ENCODE measurements at regions not wholly inside any gene's neighbourhood (a gene's known extent, or its start where the extent isn't known, plus 50 kb on each side); places are given as distances from the start of the nearest gene placed in this dataset.

- no peak for DNase-seq (ENCODE audit: low read depth, low spot score)
These were observed 52.7 kb upstream of the ALK start for GRCh38 chr2:29974086-29974485.

- DNase-seq (ENCODE audit: low read depth, low spot score): no peak
These were observed 55.9 kb upstream of the ALK start for GRCh38 chr2:29977284-29977683.

- DNase-seq (ENCODE audit: low read depth, low spot score): no peak
These were observed 60.0 kb upstream of the ALK start for GRCh38 chr2:29981402-29981801.

- no peak for DNase-seq (ENCODE audit: low read depth, low spot score)
These were observed 61.9 kb upstream of the ALK start for GRCh38 chr2:29983308-29983707.

- DNase-seq (ENCODE audit: low read depth, low spot score): no peak
These were observed 65.8 kb upstream of the ALK start for GRCh38 chr2:29987146-29987545.

- DNase-seq (ENCODE audit: low read depth, low spot score): no peak
These were observed 68.7 kb upstream of the ALK start for GRCh38 chr2:29990129-29990528.

DNA sequence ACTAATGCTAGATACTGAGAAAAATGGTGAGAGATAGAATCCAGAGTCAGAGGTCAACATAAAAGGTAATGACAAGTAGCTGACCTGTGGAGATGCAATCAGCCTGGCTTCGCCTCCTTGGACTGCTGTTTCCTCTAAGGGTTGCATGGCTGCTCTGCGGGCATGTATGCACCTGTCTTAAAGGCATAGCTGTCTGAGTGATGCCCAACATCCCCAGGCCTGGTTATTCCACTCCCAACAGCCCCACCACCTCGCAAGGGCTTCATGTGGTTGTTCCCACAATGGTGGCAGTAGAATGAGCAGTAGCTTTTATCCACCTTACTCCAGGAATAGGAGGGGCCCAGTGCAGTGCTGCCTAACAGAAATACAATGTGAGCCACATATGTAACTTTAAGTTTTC, 69.7 kb upstream of the ALK start:
- DNase-seq (ENCODE audit: low read depth, low spot score): no peak

- no peak for DNase-seq (ENCODE audit: low read depth, low spot score)
These were observed 73.9 kb upstream of the ALK start for GRCh38 chr2:29995241-29995640.

DNA sequence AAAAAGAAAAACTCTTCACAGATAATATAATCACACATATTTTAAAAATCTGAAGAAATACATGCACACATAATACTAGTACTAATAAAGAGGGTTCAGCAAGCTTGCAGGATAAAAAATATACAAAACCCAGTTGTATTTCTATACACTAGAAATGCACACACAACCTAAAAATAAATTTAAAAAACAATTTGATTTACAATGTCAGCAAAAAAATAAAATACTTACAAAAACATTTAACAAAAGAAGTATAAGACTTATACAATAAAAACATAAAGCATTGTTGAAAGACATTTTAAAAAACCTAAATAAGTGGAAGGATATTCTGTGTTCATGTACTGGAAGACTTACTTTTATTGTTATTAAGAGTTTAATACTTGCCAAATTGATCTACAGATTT, 81.7 kb upstream of the ALK start:
- DNase-seq (ENCODE audit: low read depth, low spot score): no peak

DNA sequence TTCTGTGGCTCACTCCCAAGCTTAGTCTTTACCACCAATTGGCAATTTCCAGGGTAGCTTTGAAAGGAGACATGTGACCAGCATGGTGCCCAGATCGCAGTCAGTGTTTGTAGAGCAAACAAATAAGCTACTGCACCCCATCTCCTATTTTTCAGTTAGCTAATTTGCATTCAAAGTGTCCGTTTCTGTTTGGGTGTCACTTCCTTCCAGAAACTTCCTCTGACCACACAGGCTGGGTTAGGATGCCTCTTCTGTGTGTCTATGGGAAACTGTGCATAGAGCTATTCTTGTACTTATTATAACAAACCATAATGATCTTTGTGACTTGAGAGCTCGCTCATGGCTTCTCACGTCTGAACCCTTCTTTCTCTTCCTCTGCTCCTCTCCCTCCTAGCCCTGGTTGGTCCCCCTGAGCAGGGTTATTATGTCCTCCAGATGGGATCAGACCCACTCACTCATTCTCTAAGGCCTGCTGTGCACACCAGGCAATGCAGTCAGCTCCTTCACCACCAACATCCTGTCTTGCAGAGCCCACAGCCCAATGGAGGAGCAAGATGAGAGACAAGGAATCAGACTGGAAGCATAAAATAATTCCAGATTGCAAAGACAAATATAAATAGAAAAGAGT, 101.2 kb upstream of the ALK start:
- DNase-seq (ENCODE audit: low read depth, low spot score): no peak

DNA sequence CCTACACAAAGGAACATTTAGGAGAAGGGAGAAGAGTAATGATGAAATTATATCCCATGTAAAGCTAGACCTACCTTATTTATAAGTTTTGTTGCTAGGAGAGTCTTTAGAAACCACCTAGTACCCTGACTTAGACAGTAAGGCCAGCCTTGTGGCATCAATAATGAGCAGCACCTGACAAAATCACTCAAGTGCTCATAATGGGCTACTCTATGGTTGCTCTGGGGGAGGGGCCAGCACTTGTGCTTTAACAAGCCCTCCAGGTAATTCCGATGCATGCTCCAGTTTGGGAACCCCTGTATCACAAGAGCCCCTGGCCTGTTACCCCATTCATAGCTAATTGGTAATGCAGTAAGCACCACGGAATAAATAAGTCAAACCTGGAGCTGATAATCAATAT, 102.9 kb upstream of the ALK start:
- no peak for DNase-seq (ENCODE audit: low read depth, low spot score)

GRCh38 chr2:30026091-30027055, 105.0 kb upstream of the ALK start:
- no peak for DNase-seq (ENCODE audit: low read depth, low spot score)

DNA sequence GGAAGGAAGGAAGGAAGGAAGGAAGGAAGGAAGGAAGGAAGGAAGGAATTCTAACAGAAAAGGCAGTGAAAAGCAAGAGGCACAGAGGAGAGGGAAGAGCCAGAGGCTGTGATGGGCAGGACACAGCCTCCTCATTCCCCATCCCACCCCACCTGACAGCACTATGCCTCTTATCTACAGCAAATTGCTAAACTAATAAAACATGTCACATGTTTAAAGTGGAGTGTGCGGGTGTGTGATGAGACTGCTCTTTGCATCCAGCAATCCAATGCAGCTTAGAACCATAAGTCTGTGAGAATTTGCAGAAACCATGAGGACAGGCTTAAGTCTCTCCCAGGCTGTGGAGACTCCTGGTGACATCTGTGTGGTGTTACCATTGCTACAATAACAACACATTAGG, 108.4 kb upstream of the ALK start:
- DNase-seq (ENCODE audit: low read depth, low spot score): no peak

- DNase-seq (ENCODE audit: low read depth, low spot score): no peak
These were observed 109.0 kb upstream of the ALK start for GRCh38 chr2:30030361-30030760.

DNA sequence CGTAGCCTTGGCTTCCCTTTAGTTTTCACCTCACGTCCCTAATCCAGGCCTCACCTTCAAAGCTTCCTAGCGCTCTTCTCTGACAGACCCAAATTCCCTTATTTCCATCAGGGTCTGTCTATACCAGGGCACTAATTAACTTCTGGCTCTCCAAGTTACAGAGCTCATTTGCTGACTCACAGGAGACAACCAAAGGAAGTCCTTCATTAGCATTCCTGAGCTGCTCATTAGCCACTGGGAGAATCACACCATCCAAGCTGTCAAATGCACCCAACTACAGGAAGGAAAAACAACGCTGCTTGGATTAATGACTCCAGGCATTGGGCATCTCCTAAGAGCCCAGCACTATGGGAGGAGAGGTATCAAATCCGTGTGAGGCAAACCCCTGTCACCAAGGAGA, 109.8 kb upstream of the ALK start:
- DNase-seq (ENCODE audit: low read depth, low spot score): no peak

GRCh38 chr2:30034052-30034775, 112.6 kb upstream of the YPEL5 start:
- no peak for DNase-seq (ENCODE audit: low read depth, low spot score)

DNA sequence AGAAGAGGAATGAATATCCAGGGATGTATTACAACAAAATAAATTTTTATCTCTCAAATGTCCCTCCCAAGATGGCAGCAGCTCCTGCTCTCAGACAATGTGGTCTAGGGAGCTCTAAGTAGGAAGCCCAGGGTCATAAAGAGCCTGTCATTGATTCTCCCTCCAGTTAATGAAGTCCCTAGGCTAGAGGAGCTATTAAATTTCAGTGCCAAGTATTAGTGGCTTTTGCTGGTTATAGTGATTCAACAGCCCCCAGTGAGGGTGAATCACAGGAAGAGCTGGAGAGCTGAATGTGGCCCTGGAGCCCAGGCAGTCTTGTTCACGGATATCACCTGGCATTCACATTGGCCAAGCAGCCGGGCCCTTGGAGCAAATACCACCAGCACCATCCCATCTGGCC, 109.8 kb upstream of the YPEL5 start:
- DNase-seq (ENCODE audit: low read depth, low spot score): no peak

- DNase-seq (ENCODE audit: low read depth, low spot score): no peak
These were observed 108.4 kb upstream of the YPEL5 start for GRCh38 chr2:30038419-30038818.

DNA sequence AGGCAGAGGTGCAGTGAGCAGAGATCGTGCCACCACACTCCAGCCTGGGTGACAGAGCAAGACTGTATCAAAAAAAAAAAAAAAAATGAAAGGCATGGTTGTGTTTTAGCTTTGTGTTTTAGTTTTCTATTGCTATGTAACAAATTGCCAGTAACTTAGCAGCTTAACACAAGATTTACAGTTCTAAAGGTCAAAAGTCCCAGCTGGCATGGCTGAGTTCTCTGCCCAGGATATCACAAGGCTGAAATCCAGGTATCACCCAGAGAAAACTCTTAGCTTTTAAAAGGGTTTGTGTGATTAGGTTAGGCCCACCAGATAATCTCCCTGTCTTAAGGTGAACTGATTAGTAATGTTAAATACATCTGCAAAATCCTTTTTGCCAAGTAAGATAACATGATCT, 107.7 kb upstream of the YPEL5 start:
- DNase-seq (ENCODE audit: low read depth, low spot score): no peak

DNA sequence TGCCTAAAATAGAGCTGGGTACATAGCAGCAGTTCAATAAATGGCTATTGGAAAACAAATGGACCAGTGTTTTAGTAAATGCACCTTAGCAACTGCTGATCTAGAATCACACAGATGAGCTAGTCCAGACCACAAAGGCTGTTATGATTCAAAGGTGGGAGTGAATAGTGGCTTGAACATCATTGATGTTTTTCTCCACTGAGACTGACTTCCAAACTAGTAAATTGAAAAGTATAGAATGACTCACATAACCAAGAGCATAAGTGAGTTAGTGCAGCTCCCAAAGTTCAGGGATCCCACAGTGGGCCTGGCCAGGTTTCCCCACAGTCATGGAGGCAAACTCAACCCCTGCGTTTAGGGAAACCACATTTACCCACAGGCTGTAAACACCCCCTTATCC, 106.7 kb upstream of the YPEL5 start:
- DNase-seq (ENCODE audit: low read depth, low spot score): no peak

- DNase-seq (ENCODE audit: low read depth, low spot score): no peak
These were observed 104.9 kb upstream of the YPEL5 start for GRCh38 chr2:30041884-30042283.

- DNase-seq (ENCODE audit: low read depth, low spot score): no peak
These were observed 100.4 kb upstream of the YPEL5 start for GRCh38 chr2:30046396-30046795.

DNA sequence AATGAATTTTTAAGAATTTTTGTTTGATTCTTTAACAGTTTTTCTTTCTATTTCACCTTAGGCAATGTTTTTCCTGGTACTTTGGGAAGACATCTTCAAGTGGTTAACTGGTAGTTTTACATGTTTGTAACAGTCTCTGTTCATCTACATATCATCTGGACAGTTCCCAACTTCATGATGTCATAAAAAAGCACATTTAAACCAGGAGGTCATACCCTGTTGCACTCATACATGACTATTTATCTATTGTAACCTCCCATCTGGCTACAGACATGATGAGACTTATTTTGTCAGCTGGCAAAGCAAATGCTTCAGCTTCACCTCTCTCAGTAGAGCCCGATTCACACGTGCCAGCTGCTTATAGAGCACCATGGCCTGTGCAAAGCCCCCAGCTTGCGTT, 99.8 kb upstream of the YPEL5 start:
- no peak for DNase-seq (ENCODE audit: low read depth, low spot score)
